HepG2 (cell line): ENCODE measurements at regions not wholly inside any gene's neighbourhood (a gene's known extent, or its start where the extent isn't known, plus 50 kb on each side); places are given as distances from the start of the nearest gene placed in this dataset.

Source experiments
- ATAC-seq: fragments of 200-7000 bp; cut with Tn5 transposase; 3 replicates; pipeline ENCODE4 v1.9.1; 2020; ENCODE audit warnings: mild to moderate bottlenecking, moderate library complexity
- BruUV-seq: library from RNA; stranded (reverse); fragments of 400-500 nt; replicated peaks from 2 replicates; lab custom pipeline; 2021; lab: Mats Ljungman, UMichigan
- CTCF ChIA-PET: fragments of 300-600 bp; formaldehyde crosslinking; extraction: SDS; loops from one replicate; lab custom pipeline; 2021; ENCODE audit warnings: low total read pairs, inconsistent platforms, low intra/inter-chr PET ratio; lab: Yijun Ruan, JAX
- POLR2A ChIA-PET: fragments of 350-600 bp; sonication (Branson Sonifier 250); formaldehyde crosslinking; loops from one replicate; lab custom pipeline; 2020; ENCODE audit warnings: antibody characterized with exemption, inconsistent platforms; lab: Yijun Ruan, JAX
- DNase-seq: peaks from one replicate; pipeline ENCODE4 v3.0.0-alpha.2; 2015; ENCODE audit warnings: low spot score
- FAIRE-seq: peaks from 3 replicates; lab custom pipeline; 2011; peaks lifted over from hg19 to GRCh38; lab: Jason Lieb, UNC
- H2AFZ ChIP-seq: one replicate; pipeline ENCODE4 v1.6.1; 2011; ENCODE audit warnings: low read length, inconsistent platforms
- H3K27ac ChIP-seq: fragments of 300-600 bp; 3 replicates; pipeline ENCODE4 v1.8.0; 2011; ENCODE audit warnings: mixed run types, mild to moderate bottlenecking, mixed read lengths, low read length, inconsistent platforms; ENCODE audit not compliant: insufficient read depth; ENCODE audit errors: extremely low read length
- H3K27me3 ChIP-seq, 2 experiments: fragments of 200-600 bp in 1 of 2; 2 replicates in 1 of 2; 3 replicates in 1 of 2; pipeline versions ENCODE4 v1.6.0 to v1.8.0; 2011; ENCODE audit warnings: low read length in 2 of 2, mild to moderate bottlenecking in 2 of 2, moderate library complexity in 2 of 2, inconsistent platforms in 1 of 2; ENCODE audit not compliant: insufficient read depth in 2 of 2, control insufficient read depth in 1 of 2
- H3K36me3 ChIP-seq, 2 experiments: fragments of 200-600 bp in 1 of 2; replicated peaks in 1 of 2; 2 replicates in 1 of 2; 3 replicates in 1 of 2; pipeline versions ENCODE4 v1.5.1 to v1.8.0; 2011; ENCODE audit warnings: low read length in 2 of 2, inconsistent platforms in 1 of 2; ENCODE audit not compliant: insufficient read depth in 2 of 2, control insufficient read depth in 1 of 2
- H3K4me1 ChIP-seq: 2 replicates; pipeline ENCODE4 v1.5.1; 2012; ENCODE audit warnings: low read length, inconsistent platforms; ENCODE audit not compliant: insufficient read depth
- H3K4me2 ChIP-seq: 2 replicates; pipeline ENCODE4 v1.6.0; 2011; ENCODE audit warnings: low read depth, low read length, inconsistent platforms
- H3K4me3 ChIP-seq, 3 experiments: fragments of 200-600 bp in 1 of 3; sonication (generic), shearing (Covaris generic) in 1 of 3; replicated peaks in 1 of 3; 2 replicates each; pipeline ENCODE4 v1.5.1; 2011 to 2016; ENCODE audit warnings: low read length in 3 of 3, inconsistent platforms in 2 of 3, low read depth in 2 of 3, mild to moderate bottlenecking in 2 of 3, control low read depth in 1 of 3, mixed read lengths in 1 of 3; ENCODE audit not compliant: insufficient read depth in 1 of 3
- H3K79me2 ChIP-seq: one replicate; pipeline ENCODE4 v1.6.1; 2011; ENCODE audit warnings: low read length, inconsistent platforms; ENCODE audit not compliant: insufficient read depth
- H3K9ac ChIP-seq: 2 replicates; pipeline ENCODE4 v1.6.0; 2011; ENCODE audit warnings: mild to moderate bottlenecking, low read depth, low read length, inconsistent platforms; ENCODE audit not compliant: insufficient read depth
- H3K9me3 ChIP-seq: 2 replicates; pipeline ENCODE4 v1.5.1; 2012; ENCODE audit warnings: mild to moderate bottlenecking, low read length
- H4K20me1 ChIP-seq: 2 replicates; pipeline ENCODE4 v1.6.0; 2011; ENCODE audit warnings: inconsistent platforms, mild to moderate bottlenecking, low read length, moderate library complexity; ENCODE audit not compliant: insufficient read depth
- MLX ChIP-seq: IDR thresholded peaks from 2 replicates; pipeline ENCODE4 v1.6.1; 2016
- PCBP1 ChIP-seq: fragments of 200-400 bp; formaldehyde crosslinking; IDR thresholded peaks from 2 replicates; pipeline ENCODE4 v1.6.1; 2017; ENCODE audit warnings: mild to moderate bottlenecking, low read depth, low read length, borderline replicate concordance
- THAP8 ChIP-seq: sonication (generic); formaldehyde crosslinking; IDR thresholded peaks from 2 replicates; pipeline ENCODE4 v1.5.1; 2020; ENCODE audit warnings: missing genetic modification reagents, mild to moderate bottlenecking, borderline replicate concordance
- ZFP36L1 ChIP-seq: sonication (generic); formaldehyde crosslinking; IDR thresholded peaks from 2 replicates; pipeline ENCODE4 v1.8.0; 2022; ENCODE audit warnings: mild to moderate bottlenecking, missing genetic modification reagents, moderate library complexity
- ZHX2 ChIP-seq, 2 experiments: sonication (generic) in 1 of 2; formaldehyde crosslinking in 1 of 2; IDR thresholded peaks; 2 replicates each; pipeline versions ENCODE4 v1.6.1 to v1.9.0; 2014 to 2022; ENCODE audit warnings: antibody characterized with exemption in 1 of 2, borderline replicate concordance in 1 of 2, inconsistent platforms in 1 of 2, low read depth in 1 of 2, missing genetic modification reagents in 1 of 2
- ZMAT3 ChIP-seq: sonication (generic); formaldehyde crosslinking; conservative IDR thresholded peaks from 2 replicates; pipeline ENCODE4 v1.7.0; 2021; ENCODE audit warnings: missing genetic modification reagents
- ZNF564 ChIP-seq: sonication (generic); formaldehyde crosslinking; IDR thresholded peaks from 2 replicates; pipeline ENCODE4 v1.8.1; 2023; ENCODE audit warnings: mild to moderate bottlenecking, missing genetic modification reagents
- ZSCAN21 ChIP-seq: sonication (generic); formaldehyde crosslinking; IDR thresholded peaks from 2 replicates; pipeline ENCODE4 v1.8.0; 2022; ENCODE audit warnings: mild to moderate bottlenecking, missing genetic modification reagents, moderate library complexity, borderline replicate concordance
- WGBS: methylation state at CpG from one replicate; pipeline ENCODE4 v1.1.6; 2017; ENCODE audit warnings: low lambda C conversion rate; 5-methylcytosine and 5-hydroxymethylcytosine counted together
- in situ Hi-C: cut with HindIII; loops from 2 replicates; pipeline ENCODE4 v1.10.0; 2017; ENCODE audit warnings: low pct_unique_long_range_greater_than_20kb; ENCODE audit not compliant: extremely low pct_ligation_motif_present
- intact Hi-C: fragments of 100-400 bp; cut with micrococcal nuclease; formaldehyde crosslinking; loops from one replicate; pipeline ENCODE4 v1.10.0; 2022; ENCODE audit not compliant: unreplicated experiment
- TF ChIP-seq, protein P1 (sequence below): sonication (generic); formaldehyde crosslinking; IDR thresholded peaks from 2 replicates; pipeline ENCODE4 v1.5.0; 2020; ENCODE audit warnings: mild to moderate bottlenecking, low read depth, missing genetic modification reagents, borderline replicate concordance

- Histone ChIP-seq H4K20me1 (no peaks in the 10 kb centered on the region), H3K4me3 (no peak overlapping the region), H3K27me3 (no peaks in the 10 kb centered on the region; a peak in 1 of 5 replicates), H3K9me3 (peaks cover 8% of the 10 kb centered on the region; the same call in 1 of the 2 replicates), H3K9ac (no peak overlapping the region), H2AFZ (no peak overlapping the region), H3K79me2 (no peaks in the 10 kb centered on the region), H3K4me1 (no peaks in the 10 kb centered on the region), H3K36me3 (no peaks in the 10 kb centered on the region), H3K27ac (no peak overlapping the region), H3K4me2 (no peak overlapping the region)
- 53% methylated on average over 4 of the region's 4 CpGs for WGBS
- CTCF ChIA-PET: no interaction called here
- no TSS peak for BruUV-seq
- intact Hi-C loops: loop anchor here (10.0 kb wide), 1 partner anchor 290 kb away; no protein-coding TSS in a partner anchor
- FAIRE-seq (no peak), ATAC-seq (no peak), DNase-seq (no peak)
- POLR2A ChIA-PET: no interaction called here
- in situ Hi-C loops: no loop called here
- no peak for TF ChIP-seq ZHX2 (IDR thresholded peaks at IDR 0.05; ENCODE audit: low read depth)
- TF ChIP-seq ZHX2 (CRISPR knock-in tag; IDR thresholded peaks at IDR 0.05; ENCODE audit: borderline replicate concordance): no peak
- no peak for TF ChIP-seq ZNF564 (CRISPR knock-in tag)
- TF ChIP-seq PCBP1: no peak
- TF ChIP-seq, protein P1, sequence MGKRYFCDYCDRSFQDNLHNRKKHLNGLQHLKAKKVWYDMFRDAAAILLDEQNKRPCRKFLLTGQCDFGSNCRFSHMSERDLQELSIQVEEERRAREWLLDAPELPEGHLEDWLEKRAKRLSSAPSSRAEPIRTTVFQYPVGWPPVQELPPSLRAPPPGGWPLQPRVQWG: no peak
- no peak for TF ChIP-seq MLX (CRISPR knock-in tag)
- TF ChIP-seq THAP8: no peak
- TF ChIP-seq ZMAT3 (CRISPR knock-in tag): no peak
- TF ChIP-seq ZFP36L1 (CRISPR knock-in tag): no peak
- TF ChIP-seq ZSCAN21 (CRISPR knock-in tag): no peak
Measured at GRCh38 chr10:112025228-112025627, 158.3 kb downstream of the GPAM start.
